Keratinocyte (primary cell): ENCODE measurements at regions not wholly inside any gene's neighbourhood (a gene's known extent, or its start where the extent isn't known, plus 50 kb on each side); places are given as distances from the start of the nearest gene placed in this dataset.

Experiments
- DNase-seq: peaks from one replicate; pipeline ENCODE4 v3.0.0-alpha.2; 2011; ENCODE audit warnings: low read depth, missing footprints, low spot score
- FAIRE-seq: peaks from 2 replicates; lab custom pipeline; 2011; peaks lifted over from hg19 to GRCh38; lab: Jason Lieb, UNC
- H2AFZ ChIP-seq: 2 replicates; pipeline ENCODE4 v1.6.0; 2012; ENCODE audit warnings: low read length, control low read depth, inconsistent platforms; ENCODE audit not compliant: control insufficient read depth
- H3K27ac ChIP-seq: 2 replicates; pipeline ENCODE4 v1.5.1; 2011; ENCODE audit warnings: low read length; ENCODE audit not compliant: control insufficient read depth, insufficient read depth
- H3K27me3 ChIP-seq: 3 replicates; pipeline ENCODE4 v1.6.0; 2011; ENCODE audit warnings: low read length; ENCODE audit not compliant: control insufficient read depth, insufficient read depth; ENCODE audit errors: extremely low read depth
- H3K36me3 ChIP-seq, 2 experiments: 2 replicates in 1 of 2; 3 replicates in 1 of 2; pipeline ENCODE4 v1.5.1; 2011; ENCODE audit warnings: low read length in 2 of 2, mild to moderate bottlenecking in 1 of 2; ENCODE audit not compliant: control insufficient read depth in 2 of 2, insufficient read depth in 2 of 2; ENCODE audit errors: extremely low read depth in 1 of 2
- H3K4me1 ChIP-seq: 3 replicates; pipeline ENCODE4 v1.5.1; 2011; ENCODE audit warnings: low read length; ENCODE audit not compliant: control insufficient read depth, insufficient read depth; ENCODE audit errors: extremely low read depth
- H3K4me2 ChIP-seq: 3 replicates; pipeline ENCODE4 v1.6.0; 2011; ENCODE audit warnings: low read depth, low read length; ENCODE audit not compliant: control insufficient read depth, insufficient read depth; ENCODE audit errors: extremely low read depth
- H3K4me3 ChIP-seq, 3 experiments: fragments of 200-600 bp in 1 of 3; sonication (generic) in 1 of 3; 2 replicates in 2 of 3; 3 replicates in 1 of 3; pipeline ENCODE4 v1.5.1; 2011 to 2016; ENCODE audit warnings: low read length in 3 of 3, mild to moderate bottlenecking in 3 of 3, control low read depth in 2 of 3, inconsistent platforms in 1 of 3, low read depth in 1 of 3, mixed read lengths in 1 of 3, mixed run types in 1 of 3, moderate library complexity in 1 of 3; ENCODE audit not compliant: control insufficient read depth in 2 of 3, insufficient read depth in 2 of 3; ENCODE audit errors: extremely low read depth in 1 of 3
- H3K79me2 ChIP-seq: 2 replicates; pipeline ENCODE4 v1.6.0; 2012; ENCODE audit warnings: low read length; ENCODE audit not compliant: control insufficient read depth, insufficient read depth
- H3K9ac ChIP-seq: 3 replicates; pipeline ENCODE4 v1.6.0; 2011; ENCODE audit warnings: low read length; ENCODE audit not compliant: control insufficient read depth, insufficient read depth; ENCODE audit errors: extremely low read depth
- H3K9me1 ChIP-seq: 3 replicates; pipeline ENCODE4 v1.6.0; 2011; ENCODE audit warnings: low read length; ENCODE audit not compliant: control insufficient read depth, insufficient read depth; ENCODE audit errors: extremely low read depth
- H3K9me3 ChIP-seq: 2 replicates; pipeline ENCODE4 v1.5.1; 2012; ENCODE audit warnings: low read depth, low read length; ENCODE audit not compliant: control insufficient read depth
- H4K20me1 ChIP-seq: 3 replicates; pipeline ENCODE4 v1.6.0; 2011; ENCODE audit warnings: low read length; ENCODE audit not compliant: control insufficient read depth, insufficient read depth; ENCODE audit errors: extremely low read depth
- CTCF ChIP-seq, 3 experiments: IDR thresholded peaks in 1 of 3; conservative IDR thresholded peaks in 1 of 3; optimal IDR thresholded peaks in 1 of 3; 2 replicates in 2 of 3; 3 replicates in 1 of 3; pipeline versions ENCODE3 to v1.5.1; 2011; ENCODE audit warnings: low read length in 3 of 3, mild to moderate bottlenecking in 3 of 3, moderate library complexity in 2 of 3, control low read depth in 1 of 3, inconsistent platforms in 1 of 3; ENCODE audit not compliant: insufficient read depth in 2 of 3; ENCODE audit errors: extremely low read depth in 1 of 3
- EZH2 ChIP-seq: IDR thresholded peaks from one replicate; pipeline ENCODE4 v1.6.1; 2012; ENCODE audit warnings: inconsistent platforms, mild to moderate bottlenecking, low read length, moderate library complexity
- dilution Hi-C: fragments of 300-500 bp; cut with MboI; formaldehyde crosslinking; loops from one replicate; pipeline ENCODE4 v1.7.0; 2020; ENCODE audit warnings: low sequenced_read_pairs; ENCODE audit not compliant: extremely low pct_ligation_motif_present

- H3K36me3 ChIP-seq, result no peaks in the 10 kb centered on the region
- no peak overlapping the region for H3K9ac ChIP-seq
- no peaks in the 10 kb centered on the region for H3K4me1 ChIP-seq
- no peaks in the 10 kb centered on the region for H3K9me1 ChIP-seq
- H3K4me2 ChIP-seq, result no peak overlapping the region
- H3K4me3 ChIP-seq, result no peak overlapping the region
- DNase-seq (no peak), FAIRE-seq (no peak)
- H3K9me3 ChIP-seq, result peaks cover 13% of the 10 kb centered on the region
- dilution Hi-C loops, result no loop called here
- no peaks in the 10 kb centered on the region for H4K20me1 ChIP-seq
- no peak for TF ChIP-seq CTCF (optimal IDR thresholded peaks at IDR 0.05 in 1 of 3, IDR thresholded peaks at IDR 0.05 in 1 of 3, conservative IDR thresholded peaks at IDR 0.05 in 1 of 3; ENCODE audit: extremely low read depth in 1 of 3, insufficient read depth in 2 of 3, low read length in 3 of 3)
- no peak for TF ChIP-seq EZH2
- no peak overlapping the region for H3K27ac ChIP-seq
- H3K27me3 ChIP-seq, result no peaks in the 10 kb centered on the region
- no peaks in the 10 kb centered on the region for H3K79me2 ChIP-seq
- no peak overlapping the region for H2AFZ ChIP-seq
Measured at GRCh38 chr10:131676800-131677421, 223.9 kb upstream of the PPP2R2D start.

- Histone ChIP-seq H3K79me2 (no peaks in the 10 kb centered on the region), H3K27me3 (no peaks in the 10 kb centered on the region), H3K27ac (no peak overlapping the region), H3K36me3 (no peaks in the 10 kb centered on the region), H3K4me2 (no peak overlapping the region), H3K9me3 (peaks cover 13% of the 10 kb centered on the region), H3K9me1 (no peaks in the 10 kb centered on the region), H3K9ac (no peak overlapping the region), H2AFZ (no peak overlapping the region), H3K4me3 (no peak overlapping the region), H3K4me1 (no peaks in the 10 kb centered on the region), H4K20me1 (no peaks in the 10 kb centered on the region)
- DNase-seq (no peak), FAIRE-seq (no peak)
- dilution Hi-C loops, result no loop called here
- TF ChIP-seq CTCF (optimal IDR thresholded peaks at IDR 0.05 in 1 of 3, IDR thresholded peaks at IDR 0.05 in 1 of 3, conservative IDR thresholded peaks at IDR 0.05 in 1 of 3; ENCODE audit: extremely low read depth in 1 of 3, insufficient read depth in 2 of 3, low read length in 3 of 3) (no peak), EZH2 (no peak)
Measured at GRCh38 chr10:131677671-131678070, 223.1 kb upstream of the PPP2R2D start.
